ENCODE measurements at regions not wholly inside any gene's neighbourhood (a gene's known extent, or its start where the extent isn't known, plus 50 kb on each side); places are given as distances from the start of the nearest gene placed in this dataset.

GRCh38 chr12:5195691-5196090 lies 152.0 kb downstream of the KCNA5 start:
- Histone ChIP-seq H3K9ac (ENCODE audit: low read length) (no peak overlapping the region), H3K9me3 (ENCODE audit: control insufficient read depth, low read length) (no peaks in the 10 kb centered on the region), H3K27me3 (replicated peaks; ENCODE audit: control insufficient read depth, insufficient read depth, low read length) (peaks cover 18% of the 10 kb centered on the region), H3K4me1 (ENCODE audit: control insufficient read depth, insufficient read depth, low read length) (peaks cover 1% of the 10 kb centered on the region), H3K4me3 (ENCODE audit: low read length) (no peak overlapping the region), H3K36me3 (ENCODE audit: control insufficient read depth, insufficient read depth, low read length, severe bottlenecking) (no peaks in the 10 kb centered on the region)
- DNase-seq (ENCODE audit: low read depth) = no peak

GRCh38 chr12:5197131-5197530 lies 153.5 kb downstream of the KCNA5 start:
- Histone ChIP-seq H3K4me3 (ENCODE audit: low read length) (no peak overlapping the region), H3K27me3 (replicated peaks; ENCODE audit: control insufficient read depth, insufficient read depth, low read length) (peaks cover 21% of the 10 kb centered on the region), H3K4me1 (ENCODE audit: control insufficient read depth, insufficient read depth, low read length) (peaks cover 7% of the 10 kb centered on the region), H3K36me3 (ENCODE audit: control insufficient read depth, insufficient read depth, low read length, severe bottlenecking) (no peaks in the 10 kb centered on the region), H3K9ac (ENCODE audit: low read length) (no peak overlapping the region), H3K9me3 (ENCODE audit: control insufficient read depth, low read length) (no peaks in the 10 kb centered on the region)
- DNase-seq (ENCODE audit: low read depth) = no peak

GRCh38 chr12:5197656-5198055 lies 154.0 kb downstream of the KCNA5 start:
- Histone ChIP-seq H3K27me3 (replicated peaks; ENCODE audit: control insufficient read depth, insufficient read depth, low read length) (peaks cover 25% of the 10 kb centered on the region), H3K9ac (ENCODE audit: low read length) (no peak overlapping the region), H3K9me3 (ENCODE audit: control insufficient read depth, low read length) (no peaks in the 10 kb centered on the region), H3K4me1 (ENCODE audit: control insufficient read depth, insufficient read depth, low read length) (peaks cover 7% of the 10 kb centered on the region), H3K36me3 (ENCODE audit: control insufficient read depth, insufficient read depth, low read length, severe bottlenecking) (no peaks in the 10 kb centered on the region), H3K4me3 (ENCODE audit: low read length) (no peak overlapping the region)
- no peak for DNase-seq (ENCODE audit: low read depth)

DNA sequence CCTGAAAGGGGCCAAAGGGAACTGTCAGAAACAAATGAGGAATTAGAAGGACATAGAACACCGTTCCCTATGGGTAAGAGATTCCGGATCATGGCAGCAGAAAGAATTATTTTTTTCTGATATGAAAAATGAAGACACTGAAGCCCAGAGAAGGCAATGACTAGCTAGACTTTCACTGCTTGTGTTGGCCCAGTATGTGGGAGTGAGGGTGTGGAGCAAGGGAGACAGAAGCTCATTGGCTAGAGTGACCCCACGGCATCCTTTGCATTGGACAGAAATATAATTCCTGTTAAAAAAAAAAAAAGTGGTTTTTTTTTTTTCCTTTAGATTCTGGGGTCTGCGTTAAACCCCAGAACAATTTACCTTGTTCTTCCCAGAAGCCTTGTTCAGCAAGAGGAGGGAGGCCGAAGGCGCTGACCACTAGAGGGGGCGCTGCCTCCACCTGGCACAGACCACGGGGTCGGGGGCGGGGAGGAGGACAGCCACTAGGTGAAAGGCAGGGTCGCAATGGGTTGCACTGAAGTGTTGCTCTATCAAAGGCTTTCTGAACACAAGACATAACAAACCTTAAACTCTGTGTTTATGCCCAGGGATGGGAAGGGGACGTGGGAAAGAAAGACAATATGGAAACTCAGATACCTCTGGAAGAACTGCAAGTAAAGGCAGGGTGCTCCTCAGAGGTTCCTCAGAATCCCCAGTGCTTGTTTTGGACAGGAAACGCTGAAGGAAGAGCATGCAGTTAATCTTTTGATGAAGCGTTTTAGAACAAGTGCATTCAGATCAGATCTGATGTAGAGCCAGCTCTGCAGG lies 156.8 kb downstream of the KCNA5 start:
- peaks cover 22% of the 10 kb centered on the region for H3K27me3 ChIP-seq (replicated peaks; ENCODE audit: control insufficient read depth, insufficient read depth, low read length)
- H3K9ac ChIP-seq (ENCODE audit: low read length) = no peak overlapping the region
- no peaks in the 10 kb centered on the region for H3K9me3 ChIP-seq (ENCODE audit: control insufficient read depth, low read length)
- no peaks in the 10 kb centered on the region for H3K36me3 ChIP-seq (ENCODE audit: control insufficient read depth, insufficient read depth, low read length, severe bottlenecking)
- peak; percentile 23 for DNase-seq (ENCODE audit: low read depth)
- H3K4me3 ChIP-seq (ENCODE audit: low read length) = no peak overlapping the region
- peaks cover 7% of the 10 kb centered on the region for H3K4me1 ChIP-seq (ENCODE audit: control insufficient read depth, insufficient read depth, low read length)

- no peak for DNase-seq (ENCODE audit: low read depth)
- Histone ChIP-seq H3K27me3 (replicated peaks; ENCODE audit: control insufficient read depth, insufficient read depth, low read length) (peaks cover 18% of the 10 kb centered on the region), H3K9ac (ENCODE audit: low read length) (no peak overlapping the region), H3K36me3 (ENCODE audit: control insufficient read depth, insufficient read depth, low read length, severe bottlenecking) (no peaks in the 10 kb centered on the region), H3K4me1 (ENCODE audit: control insufficient read depth, insufficient read depth, low read length) (peaks cover 7% of the 10 kb centered on the region), H3K9me3 (ENCODE audit: control insufficient read depth, low read length) (no peaks in the 10 kb centered on the region), H3K4me3 (ENCODE audit: low read length) (no peak overlapping the region)
Measured at GRCh38 chr12:5201554-5202218, 158.0 kb downstream of the KCNA5 start.

DNA sequence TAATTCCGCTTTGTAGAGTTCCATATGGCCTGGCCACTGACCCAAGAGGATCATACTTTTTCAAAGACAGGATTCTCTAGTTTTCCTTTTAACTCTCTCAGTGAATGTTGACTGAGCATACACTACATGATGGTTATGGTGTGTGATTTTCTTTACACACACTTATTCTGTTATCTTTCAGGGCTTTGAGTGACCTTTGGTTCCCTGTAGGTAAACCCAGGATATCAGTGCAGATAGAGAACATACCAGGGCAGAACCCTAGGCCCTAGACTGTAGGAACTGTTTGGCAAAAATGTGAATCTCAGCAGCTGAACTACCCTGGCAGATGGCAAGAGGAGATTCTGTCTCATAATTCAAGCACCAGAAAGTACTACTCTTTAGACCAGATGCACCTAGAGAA lies 159.6 kb downstream of the KCNA5 start:
- Histone ChIP-seq H3K9ac (ENCODE audit: low read length) (no peak overlapping the region), H3K4me3 (ENCODE audit: low read length) (no peak overlapping the region), H3K4me1 (ENCODE audit: control insufficient read depth, insufficient read depth, low read length) (peaks cover 7% of the 10 kb centered on the region), H3K27me3 (replicated peaks; ENCODE audit: control insufficient read depth, insufficient read depth, low read length) (peaks cover 11% of the 10 kb centered on the region), H3K9me3 (ENCODE audit: control insufficient read depth, low read length) (no peaks in the 10 kb centered on the region), H3K36me3 (ENCODE audit: control insufficient read depth, insufficient read depth, low read length, severe bottlenecking) (no peaks in the 10 kb centered on the region)
- DNase-seq (ENCODE audit: low read depth) = no peak

- Histone ChIP-seq H3K9ac (ENCODE audit: low read length) (no peak overlapping the region), H3K4me1 (ENCODE audit: control insufficient read depth, insufficient read depth, low read length) (peaks cover 7% of the 10 kb centered on the region), H3K36me3 (ENCODE audit: control insufficient read depth, insufficient read depth, low read length, severe bottlenecking) (no peaks in the 10 kb centered on the region), H3K27me3 (replicated peaks; ENCODE audit: control insufficient read depth, insufficient read depth, low read length) (peaks cover 16% of the 10 kb centered on the region), H3K9me3 (ENCODE audit: control insufficient read depth, low read length) (no peaks in the 10 kb centered on the region), H3K4me3 (ENCODE audit: low read length) (no peak overlapping the region)
- no peak for DNase-seq (ENCODE audit: low read depth)
Measured at GRCh38 chr12:5203720-5204119, 160.0 kb downstream of the KCNA5 start.

GRCh38 chr12:5204271-5204670 lies 160.6 kb downstream of the KCNA5 start:
- no peak for DNase-seq (ENCODE audit: low read depth)
- no peaks in the 10 kb centered on the region for H3K36me3 ChIP-seq (ENCODE audit: control insufficient read depth, insufficient read depth, low read length, severe bottlenecking)
- H3K27me3 ChIP-seq (replicated peaks; ENCODE audit: control insufficient read depth, insufficient read depth, low read length) = peaks cover 17% of the 10 kb centered on the region
- H3K9ac ChIP-seq (ENCODE audit: low read length) = no peak overlapping the region
- H3K4me1 ChIP-seq (ENCODE audit: control insufficient read depth, insufficient read depth, low read length) = peaks cover 7% of the 10 kb centered on the region
- H3K9me3 ChIP-seq (ENCODE audit: control insufficient read depth, low read length) = no peaks in the 10 kb centered on the region
- H3K4me3 ChIP-seq (ENCODE audit: low read length) = no peak overlapping the region

DNA sequence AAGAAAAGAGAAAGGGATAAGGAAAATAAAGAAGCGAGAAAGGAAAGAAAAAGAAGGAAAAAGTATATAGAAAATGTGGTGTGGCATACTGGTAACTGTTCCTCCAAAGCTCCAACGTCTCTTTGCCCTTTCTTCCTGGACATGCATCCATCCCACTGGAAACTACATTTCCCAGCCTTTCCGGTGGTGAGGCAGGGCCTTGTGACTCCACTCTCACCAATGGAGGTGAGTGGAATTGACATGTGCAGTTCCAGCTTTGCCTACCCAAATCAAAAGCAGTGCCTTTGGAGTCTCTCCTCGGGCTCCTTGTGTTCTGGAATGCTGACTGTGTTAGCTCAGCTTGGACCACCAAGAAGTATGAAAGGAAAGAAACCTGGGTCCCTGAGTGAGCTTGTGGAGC lies 161.2 kb downstream of the KCNA5 start:
- Histone ChIP-seq H3K9ac (ENCODE audit: low read length) (no peak overlapping the region), H3K9me3 (ENCODE audit: control insufficient read depth, low read length) (no peaks in the 10 kb centered on the region), H3K4me3 (ENCODE audit: low read length) (no peak overlapping the region), H3K4me1 (ENCODE audit: control insufficient read depth, insufficient read depth, low read length) (peaks cover 7% of the 10 kb centered on the region), H3K27me3 (replicated peaks; ENCODE audit: control insufficient read depth, insufficient read depth, low read length) (peaks cover 21% of the 10 kb centered on the region), H3K36me3 (ENCODE audit: control insufficient read depth, insufficient read depth, low read length, severe bottlenecking) (no peaks in the 10 kb centered on the region)
- DNase-seq (ENCODE audit: low read depth) = no peak

GRCh38 chr12:5206401-5207175 lies 162.9 kb downstream of the KCNA5 start:
- H3K27me3 ChIP-seq (replicated peaks; ENCODE audit: control insufficient read depth, insufficient read depth, low read length) = peaks cover 18% of the 10 kb centered on the region
- H3K4me3 ChIP-seq (ENCODE audit: low read length) = no peak overlapping the region
- H3K9me3 ChIP-seq (ENCODE audit: control insufficient read depth, low read length) = no peaks in the 10 kb centered on the region
- DNase-seq (ENCODE audit: low read depth) = no peak
- no peaks in the 10 kb centered on the region for H3K4me1 ChIP-seq (ENCODE audit: control insufficient read depth, insufficient read depth, low read length)
- no peak overlapping the region for H3K9ac ChIP-seq (ENCODE audit: low read length)
- H3K36me3 ChIP-seq (ENCODE audit: control insufficient read depth, insufficient read depth, low read length, severe bottlenecking) = no peaks in the 10 kb centered on the region

DNA sequence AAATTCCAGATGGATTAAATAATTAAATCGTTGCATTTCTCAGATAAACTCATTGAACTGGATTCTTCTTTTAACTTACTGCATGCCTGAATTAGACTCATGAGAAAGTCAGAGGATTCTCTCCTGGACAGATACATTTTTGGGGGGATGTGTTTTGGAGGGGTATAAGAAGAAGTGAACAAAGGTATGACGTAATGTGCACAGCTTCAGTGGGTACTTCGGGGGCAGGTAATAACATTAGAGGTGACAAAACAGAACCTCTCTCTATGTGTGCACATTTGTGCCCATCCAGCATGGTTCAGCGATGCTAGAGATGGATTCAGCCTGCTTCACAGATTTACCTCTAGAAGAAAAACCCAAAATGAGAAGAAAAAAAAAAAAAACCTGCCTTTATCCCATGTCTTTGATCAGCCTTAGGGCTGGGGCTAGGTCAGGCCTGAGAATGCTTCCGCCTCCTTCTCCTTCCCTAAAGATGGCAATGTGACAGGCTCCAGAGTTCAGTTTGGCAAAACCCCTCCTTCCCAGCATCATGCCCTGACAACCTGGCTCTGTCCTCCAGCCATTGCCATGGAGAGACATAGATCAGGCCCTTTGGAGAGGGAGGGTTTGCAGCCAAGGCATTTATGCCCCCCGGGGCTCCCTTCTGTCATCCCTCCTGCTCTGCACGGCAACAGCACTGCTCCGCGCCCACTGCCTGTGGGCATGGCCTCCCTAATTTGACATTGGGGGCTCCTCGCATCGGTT lies 166.7 kb downstream of the KCNA5 start:
- no peaks in the 10 kb centered on the region for H3K9me3 ChIP-seq (ENCODE audit: control insufficient read depth, low read length)
- H3K27me3 ChIP-seq (replicated peaks; ENCODE audit: control insufficient read depth, insufficient read depth, low read length) = peaks cover 26% of the 10 kb centered on the region
- no peak overlapping the region for H3K9ac ChIP-seq (ENCODE audit: low read length)
- H3K36me3 ChIP-seq (ENCODE audit: control insufficient read depth, insufficient read depth, low read length, severe bottlenecking) = no peaks in the 10 kb centered on the region
- no peak overlapping the region for H3K4me3 ChIP-seq (ENCODE audit: low read length)
- DNase-seq (ENCODE audit: low read depth) = no peak
- no peaks in the 10 kb centered on the region for H3K4me1 ChIP-seq (ENCODE audit: control insufficient read depth, insufficient read depth, low read length)
